PC-9 (cell line): ENCODE measurements at regions not wholly inside any gene's neighbourhood (a gene's known extent, or its start where the extent isn't known, plus 50 kb on each side); places are given as distances from the start of the nearest gene placed in this dataset.

ENCODE experiments used
- BruUV-seq: library from RNA; stranded (reverse); fragments of 400-500 nt; replicated peaks from 2 replicates; lab custom pipeline; 2021; lab: Mats Ljungman, UMichigan
- CTCF ChIA-PET: fragments of 300-600 bp; sonication (Branson Sonifier 250); formaldehyde crosslinking; loops from one replicate; lab custom pipeline; 2022; ENCODE audit warnings: antibody characterized with exemption; lab: Charles Lee
- POLR2A ChIA-PET: fragments of 300-600 bp; sonication (Branson Sonifier 250); formaldehyde crosslinking; loops from one replicate; lab custom pipeline; 2022; ENCODE audit warnings: antibody characterized with exemption; ENCODE audit not compliant: unreplicated experiment; lab: Charles Lee
- DNase-seq, 2 experiments: peaks; one replicate each; pipeline versions ENCODE4 v3.0.0 to v3.0.0-alpha.2; 2015 to 2022; ENCODE audit warnings: mixed read lengths in 1 of 2
- H2AFZ ChIP-seq: fragments of 200-600 bp; sonication (generic); 2 replicates; pipeline ENCODE4 v1.8.1; 2017; ENCODE audit warnings: antibody characterized with exemption
- H3F3A ChIP-seq: fragments of 200-600 bp; sonication (generic); 2 replicates; pipeline ENCODE4 v1.8.1; 2017; ENCODE audit warnings: antibody characterized with exemption, mild to moderate bottlenecking, low read depth; ENCODE audit not compliant: insufficient read depth
- H3K27ac ChIP-seq: fragments of 200-600 bp; sonication (generic); 2 replicates; pipeline ENCODE4 v1.6.1; 2016; ENCODE audit warnings: mixed run types
- H3K27me3 ChIP-seq: fragments of 200-600 bp; sonication (generic); 2 replicates; pipeline ENCODE4 v1.6.1; 2016; ENCODE audit warnings: low read depth, mixed run types; ENCODE audit not compliant: insufficient read depth
- H3K36me3 ChIP-seq: fragments of 200-600 bp; sonication (generic); 2 replicates; pipeline ENCODE4 v1.6.1; 2016; ENCODE audit warnings: low read depth, mixed run types
- H3K4me1 ChIP-seq: fragments of 200-600 bp; sonication (generic); replicated peaks from 2 replicates; pipeline ENCODE4 v1.6.1; 2016; ENCODE audit warnings: mixed run types; ENCODE audit not compliant: insufficient read depth
- H3K4me2 ChIP-seq: fragments of 200-600 bp; sonication (generic); 2 replicates; pipeline ENCODE4 v1.6.1; 2017; ENCODE audit warnings: mixed run types
- H3K4me3 ChIP-seq: fragments of 200-600 bp; sonication (generic); 2 replicates; pipeline ENCODE4 v1.6.1; 2016; ENCODE audit warnings: mixed run types
- H3K79me2 ChIP-seq: fragments of 200-600 bp; sonication (generic); 2 replicates; pipeline ENCODE4 v1.6.1; 2017; ENCODE audit warnings: low read depth, mixed run types
- H3K9me2 ChIP-seq: fragments of 200-600 bp; sonication (generic); 2 replicates; pipeline ENCODE4 v1.8.1; 2017; ENCODE audit warnings: mild to moderate bottlenecking; ENCODE audit not compliant: insufficient read depth
- H3K9me3 ChIP-seq: fragments of 200-600 bp; sonication (generic); 2 replicates; pipeline ENCODE4 v1.8.1; 2016; ENCODE audit warnings: low read depth; ENCODE audit not compliant: insufficient read depth
- H4K20me1 ChIP-seq: fragments of 200-600 bp; sonication (generic); 2 replicates; pipeline ENCODE4 v1.8.1; 2017; ENCODE audit not compliant: insufficient read depth
- EZH2 ChIP-seq: fragments of 200-600 bp; sonication (generic); IDR thresholded peaks from 2 replicates; pipeline ENCODE4 v1.8.0; 2017; ENCODE audit warnings: antibody characterized with exemption, low read depth
- intact Hi-C: fragments of 100-400 bp; cut with micrococcal nuclease; formaldehyde crosslinking; loops from one replicate; pipeline ENCODE4 v1.10.0; 2022; ENCODE audit not compliant: unreplicated experiment
- TF ChIP-seq, protein P1 (sequence below): fragments of 200-600 bp; sonication (generic); conservative IDR thresholded peaks from 2 replicates; pipeline ENCODE4 v1.6.1; 2017; ENCODE audit warnings: mixed run types, antibody characterized with exemption, mild to moderate bottlenecking, moderate library complexity

DNA sequence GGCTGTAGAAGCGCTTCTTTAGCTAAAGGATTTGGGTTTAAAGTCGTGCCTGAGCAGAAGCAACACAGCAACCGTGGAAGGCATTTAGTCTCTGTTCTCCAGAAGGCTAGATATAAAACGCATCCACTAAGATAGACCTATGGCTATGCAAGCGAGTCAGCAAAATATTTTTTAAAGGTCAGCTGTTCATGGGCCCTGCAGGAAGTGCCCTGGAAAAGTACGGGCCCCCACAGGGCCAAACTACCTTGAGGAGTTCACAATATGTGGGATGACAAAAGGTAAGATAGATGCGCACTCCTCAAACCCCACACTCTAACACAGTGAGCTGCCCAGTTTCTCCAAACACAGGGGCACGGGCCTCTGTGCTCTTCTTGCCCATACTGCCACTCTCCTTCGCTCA, 261.6 kb downstream of the VPS13C start:
- Histone ChIP-seq H3K27ac (no peak overlapping the region), H3K79me2 (no peaks in the 10 kb centered on the region), H3F3A (no peaks in the 10 kb centered on the region), H2AFZ (no peak overlapping the region), H3K27me3 (peaks cover 41% of the 10 kb centered on the region), H3K9me3 (no peaks in the 10 kb centered on the region), H3K36me3 (no peaks in the 10 kb centered on the region), H3K9me2 (no peaks in the 10 kb centered on the region), H4K20me1 (no peaks in the 10 kb centered on the region), H3K4me1 (no peaks in the 10 kb centered on the region), H3K4me3 (no peak overlapping the region), H3K4me2 (no peak overlapping the region)
- ChIA-PET POLR2A (no interaction called here), CTCF (no interaction called here)
- intact Hi-C loops: no loop called here
- DNase-seq: no peak
- TF ChIP-seq EZH2: no peak
- TF ChIP-seq, protein P1, sequence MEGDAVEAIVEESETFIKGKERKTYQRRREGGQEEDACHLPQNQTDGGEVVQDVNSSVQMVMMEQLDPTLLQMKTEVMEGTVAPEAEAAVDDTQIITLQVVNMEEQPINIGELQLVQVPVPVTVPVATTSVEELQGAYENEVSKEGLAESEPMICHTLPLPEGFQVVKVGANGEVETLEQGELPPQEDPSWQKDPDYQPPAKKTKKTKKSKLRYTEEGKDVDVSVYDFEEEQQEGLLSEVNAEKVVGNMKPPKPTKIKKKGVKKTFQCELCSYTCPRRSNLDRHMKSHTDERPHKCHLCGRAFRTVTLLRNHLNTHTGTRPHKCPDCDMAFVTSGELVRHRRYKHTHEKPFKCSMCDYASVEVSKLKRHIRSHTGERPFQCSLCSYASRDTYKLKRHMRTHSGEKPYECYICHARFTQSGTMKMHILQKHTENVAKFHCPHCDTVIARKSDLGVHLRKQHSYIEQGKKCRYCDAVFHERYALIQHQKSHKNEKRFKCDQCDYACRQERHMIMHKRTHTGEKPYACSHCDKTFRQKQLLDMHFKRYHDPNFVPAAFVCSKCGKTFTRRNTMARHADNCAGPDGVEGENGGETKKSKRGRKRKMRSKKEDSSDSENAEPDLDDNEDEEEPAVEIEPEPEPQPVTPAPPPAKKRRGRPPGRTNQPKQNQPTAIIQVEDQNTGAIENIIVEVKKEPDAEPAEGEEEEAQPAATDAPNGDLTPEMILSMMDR: no peak
- BruUV-seq: no TSS peak

DNA sequence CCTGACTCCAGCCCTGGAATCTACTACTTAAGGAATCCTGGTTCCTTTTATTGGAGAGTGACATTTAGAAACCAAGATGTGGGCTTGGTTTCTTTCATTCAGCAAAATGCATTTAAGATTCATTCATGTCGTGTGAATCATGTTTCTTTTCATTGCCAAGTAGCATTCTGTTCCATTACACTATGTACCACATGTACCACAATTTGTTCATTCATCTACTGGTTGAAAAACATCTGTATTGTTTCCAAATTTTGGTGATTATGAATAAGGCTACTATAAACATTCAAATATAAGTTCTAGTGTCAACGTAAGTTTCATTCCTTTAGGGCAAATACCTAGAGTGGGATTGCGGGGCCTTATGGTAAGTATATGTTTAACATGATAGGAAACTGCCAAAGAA, 264.2 kb downstream of the VPS13C start:
- TF ChIP-seq, protein P1: no peak
- TF ChIP-seq EZH2: no peak
- Histone ChIP-seq H3K4me3 (no peak overlapping the region), H3K9me3 (no peaks in the 10 kb centered on the region), H3F3A (no peaks in the 10 kb centered on the region), H3K9me2 (no peaks in the 10 kb centered on the region), H3K4me2 (no peak overlapping the region), H3K36me3 (no peaks in the 10 kb centered on the region), H3K79me2 (no peaks in the 10 kb centered on the region), H3K4me1 (no peaks in the 10 kb centered on the region), H3K27ac (no peak overlapping the region), H2AFZ (no peak overlapping the region), H3K27me3 (peaks cover 39% of the 10 kb centered on the region), H4K20me1 (no peaks in the 10 kb centered on the region)
- no TSS peak for BruUV-seq
- POLR2A ChIA-PET: no interaction called here
- CTCF ChIA-PET: no interaction called here
- DNase-seq: no peak
- intact Hi-C loops: no loop called here

DNA sequence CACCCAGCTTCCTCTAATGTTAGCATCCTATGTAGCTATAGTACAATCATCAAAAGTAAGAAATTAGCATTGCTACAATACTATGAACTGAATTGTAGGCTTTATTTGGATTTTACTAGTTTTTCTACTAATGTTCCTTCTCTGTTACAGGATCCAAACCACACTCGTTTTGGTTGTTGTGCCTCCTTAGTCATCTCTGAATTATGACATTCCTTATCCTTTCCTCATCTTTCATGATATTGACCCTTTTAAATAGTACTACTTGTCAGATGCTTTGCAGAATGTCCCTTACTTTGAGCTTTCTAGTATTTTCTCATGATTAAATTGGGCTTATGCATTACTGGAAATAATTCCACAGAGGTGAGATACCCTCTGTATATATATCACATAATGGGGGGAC, 265.4 kb downstream of the VPS13C start:
- Histone ChIP-seq H3K36me3 (no peaks in the 10 kb centered on the region), H3K9me2 (no peaks in the 10 kb centered on the region), H3F3A (no peaks in the 10 kb centered on the region), H4K20me1 (no peaks in the 10 kb centered on the region), H3K79me2 (no peaks in the 10 kb centered on the region), H3K27ac (no peak overlapping the region), H2AFZ (no peak overlapping the region), H3K27me3 (peaks cover 32% of the 10 kb centered on the region), H3K4me1 (no peaks in the 10 kb centered on the region), H3K9me3 (no peaks in the 10 kb centered on the region), H3K4me3 (no peak overlapping the region), H3K4me2 (no peak overlapping the region)
- CTCF ChIA-PET: no interaction called here
- BruUV-seq: no TSS peak
- no peak for DNase-seq
- intact Hi-C loops: no loop called here
- TF ChIP-seq, protein P1: no peak
- TF ChIP-seq EZH2: no peak
- POLR2A ChIA-PET: no interaction called here
